Right atrium auricular region (tissue), 2 donors: ENCODE measurements at regions not wholly inside any gene's neighbourhood (a gene's known extent, or its start where the extent isn't known, plus 50 kb on each side); places are given as distances from the start of the nearest gene placed in this dataset.

ENCODE experiments used
- DNase-seq: peaks from one replicate; pipeline ENCODE4 v3.0.0-alpha.2; 2019; ENCODE audit warnings: low spot score
- H3K27ac ChIP-seq, 2 donors: fragments of 200-600 bp; sonication (generic); 1 replicate in 1 of 2; 2 replicates in 1 of 2; pipeline ENCODE4 v1.5.1; 2016 to 2019
- H3K27me3 ChIP-seq, 2 donors: fragments of 200-600 bp; sonication (generic); one replicate each; pipeline versions ENCODE4 v1.5.1 to v1.6.0; 2017 to 2019
- H3K36me3 ChIP-seq: fragments of 200-600 bp; sonication (generic); one replicate; pipeline ENCODE4 v1.5.1; 2016
- H3K4me1 ChIP-seq, 2 donors: fragments of 200-600 bp; sonication (generic); one replicate each; pipeline versions ENCODE4 v1.5.1 to v1.6.0; 2017 to 2019
- H3K4me3 ChIP-seq, 2 donors: fragments of 200-600 bp; sonication (generic); 1 replicate in 1 of 2; 2 replicates in 1 of 2; pipeline ENCODE4 v1.5.1; 2017 to 2019; ENCODE audit warnings: mild to moderate bottlenecking in 1 of 2, moderate library complexity in 1 of 2
- H3K9me3 ChIP-seq, 2 donors: fragments of 200-600 bp; sonication (generic); one replicate each; pipeline ENCODE4 v1.5.1; 2019
- TF ChIP-seq, protein P1 (sequence below), 2 donors: fragments of 200-600 bp; sonication (generic); IDR thresholded peaks; one replicate each; pipeline ENCODE4 v1.5.1; 2019; ENCODE audit warnings: antibody characterized with exemption in 2 of 2

DNA sequence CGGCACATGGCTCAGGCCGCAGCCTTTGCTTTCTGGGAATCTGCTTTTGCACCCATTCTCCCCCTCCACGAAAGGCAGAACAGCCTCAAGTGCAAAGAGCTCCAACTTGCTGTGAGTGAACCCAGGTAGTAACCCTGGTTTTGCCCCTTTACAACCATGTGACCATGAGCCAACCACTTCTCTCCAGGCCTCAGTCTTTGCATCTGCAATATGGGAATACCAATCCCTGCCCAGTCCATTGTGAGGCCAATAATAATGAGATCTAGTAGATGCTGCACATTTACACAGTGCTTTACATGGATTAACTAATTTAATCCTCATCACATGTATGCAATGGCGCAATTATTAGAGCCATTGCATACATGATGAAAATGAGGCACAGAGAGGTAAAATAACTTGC lies 108.9 kb upstream of the MYL2 start:
- Histone ChIP-seq H3K4me1 (peaks cover 0 to 8% of the 10 kb centered on the region in 2 donors), H3K4me3 (no peak overlapping the region)

DNA sequence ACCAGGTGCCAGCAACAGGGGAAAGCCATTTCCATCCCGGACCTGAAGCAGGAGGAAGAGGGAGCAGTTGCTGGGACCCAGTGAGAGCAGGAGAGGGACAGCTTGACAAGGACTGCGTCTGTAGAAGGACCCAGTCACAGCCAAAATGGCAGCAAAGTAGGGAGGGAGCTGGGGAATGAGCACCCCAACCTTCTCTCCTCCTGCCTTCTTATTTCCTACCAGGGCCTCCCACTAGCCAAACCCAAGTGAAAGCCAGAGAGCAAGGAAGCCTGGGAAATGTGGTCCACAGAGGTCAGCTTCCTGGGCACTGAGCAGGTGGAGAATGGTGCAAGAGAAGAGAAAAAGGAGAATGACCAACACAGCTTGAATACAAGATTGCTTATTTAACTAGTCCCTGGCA lies 108.5 kb upstream of the MYL2 start:
- H3K27me3 ChIP-seq: peaks cover 8 to 17% of the 10 kb centered on the region in 2 donors
- DNase-seq: no peak
- no peak overlapping the region for H3K4me3 ChIP-seq
- H3K4me1 ChIP-seq: peaks cover 0 to 7% of the 10 kb centered on the region in 2 donors
- no peaks in the 10 kb centered on the region for H3K36me3 ChIP-seq
- no peaks in the 10 kb centered on the region for H3K9me3 ChIP-seq
- TF ChIP-seq, protein P1, sequence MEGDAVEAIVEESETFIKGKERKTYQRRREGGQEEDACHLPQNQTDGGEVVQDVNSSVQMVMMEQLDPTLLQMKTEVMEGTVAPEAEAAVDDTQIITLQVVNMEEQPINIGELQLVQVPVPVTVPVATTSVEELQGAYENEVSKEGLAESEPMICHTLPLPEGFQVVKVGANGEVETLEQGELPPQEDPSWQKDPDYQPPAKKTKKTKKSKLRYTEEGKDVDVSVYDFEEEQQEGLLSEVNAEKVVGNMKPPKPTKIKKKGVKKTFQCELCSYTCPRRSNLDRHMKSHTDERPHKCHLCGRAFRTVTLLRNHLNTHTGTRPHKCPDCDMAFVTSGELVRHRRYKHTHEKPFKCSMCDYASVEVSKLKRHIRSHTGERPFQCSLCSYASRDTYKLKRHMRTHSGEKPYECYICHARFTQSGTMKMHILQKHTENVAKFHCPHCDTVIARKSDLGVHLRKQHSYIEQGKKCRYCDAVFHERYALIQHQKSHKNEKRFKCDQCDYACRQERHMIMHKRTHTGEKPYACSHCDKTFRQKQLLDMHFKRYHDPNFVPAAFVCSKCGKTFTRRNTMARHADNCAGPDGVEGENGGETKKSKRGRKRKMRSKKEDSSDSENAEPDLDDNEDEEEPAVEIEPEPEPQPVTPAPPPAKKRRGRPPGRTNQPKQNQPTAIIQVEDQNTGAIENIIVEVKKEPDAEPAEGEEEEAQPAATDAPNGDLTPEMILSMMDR (IDR thresholded peaks at IDR 0.05): no peak
- H3K27ac ChIP-seq: no peak overlapping the region

More for the DNA sequence above, 108.9 kb upstream of the MYL2 start:
- H3K27ac ChIP-seq: no peak overlapping the region
- TF ChIP-seq, protein P1 (IDR thresholded peaks at IDR 0.05): no peak
- no peaks in the 10 kb centered on the region for H3K9me3 ChIP-seq
- H3K27me3 ChIP-seq: peaks cover 8 to 17% of the 10 kb centered on the region in 2 donors
- DNase-seq: no peak
- no peaks in the 10 kb centered on the region for H3K36me3 ChIP-seq

DNA sequence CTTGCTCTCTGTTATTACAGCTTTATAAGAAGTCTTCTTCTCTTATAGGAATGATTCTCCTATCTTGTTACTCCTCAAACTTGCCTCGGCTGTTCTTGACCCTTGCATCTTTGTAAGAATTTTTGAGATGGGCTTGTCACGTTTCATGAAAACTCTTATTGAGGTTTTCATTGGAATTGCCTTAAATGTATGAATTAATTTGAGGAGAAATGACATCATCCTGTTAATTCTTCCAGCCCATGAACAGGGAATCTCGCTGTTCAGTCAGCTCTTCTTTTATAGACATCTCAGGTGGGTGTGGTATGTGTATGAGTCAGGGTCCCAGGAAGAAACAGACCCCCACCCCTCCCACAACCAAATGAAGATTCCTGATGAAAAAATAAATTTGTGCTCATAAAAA lies 107.1 kb upstream of the MYL2 start:
- no peaks in the 10 kb centered on the region for H3K9me3 ChIP-seq
- no peak overlapping the region for H3K27ac ChIP-seq
- no peaks in the 10 kb centered on the region for H3K36me3 ChIP-seq
- DNase-seq: no peak
- no peaks in the 10 kb centered on the region for H3K4me1 ChIP-seq
- H3K4me3 ChIP-seq: no peak overlapping the region
- H3K27me3 ChIP-seq: peaks cover 0 to 5% of the 10 kb centered on the region in 2 donors
- TF ChIP-seq, protein P1 (IDR thresholded peaks at IDR 0.05): no peak

DNA sequence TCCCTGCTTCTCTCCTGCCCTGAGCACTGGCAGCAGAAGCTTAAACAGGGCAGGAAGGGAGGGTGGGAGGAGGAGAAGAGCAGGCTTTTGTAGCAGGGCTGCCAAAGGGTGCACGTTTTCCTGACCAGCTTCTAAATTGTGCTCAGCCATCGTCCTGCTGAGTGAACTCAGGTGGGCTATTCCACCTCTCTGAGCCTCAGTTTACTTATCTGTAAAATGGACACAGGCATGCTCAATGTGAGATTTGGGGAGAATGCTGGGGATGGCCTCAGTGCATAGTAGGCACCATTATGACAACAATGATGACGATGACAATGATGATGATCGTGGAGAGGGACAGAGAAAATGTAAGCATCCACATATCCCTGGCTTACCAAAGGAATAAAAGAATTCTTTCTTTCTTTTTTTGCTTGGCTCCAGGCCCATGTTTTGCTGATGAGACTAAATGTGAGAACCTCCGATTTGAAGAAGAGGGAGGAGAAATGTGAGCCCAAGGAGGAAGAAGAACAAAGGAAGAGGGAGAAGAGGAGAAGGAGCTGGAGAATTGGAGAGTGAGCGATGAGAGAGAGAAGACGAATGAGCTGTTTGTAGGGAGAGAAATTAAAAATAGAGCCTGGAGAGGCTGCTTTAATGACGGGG lies 105.5 kb upstream of the MYL2 start:
- no peak overlapping the region for H3K4me3 ChIP-seq
- no peaks in the 10 kb centered on the region for H3K36me3 ChIP-seq
- H3K27me3 ChIP-seq: no peaks in the 10 kb centered on the region
- no peak for DNase-seq
- H3K27ac ChIP-seq: no peak overlapping the region
- H3K9me3 ChIP-seq: no peaks in the 10 kb centered on the region
- H3K4me1 ChIP-seq: no peaks in the 10 kb centered on the region
- TF ChIP-seq, protein P1 (IDR thresholded peaks at IDR 0.05): no peak

DNA sequence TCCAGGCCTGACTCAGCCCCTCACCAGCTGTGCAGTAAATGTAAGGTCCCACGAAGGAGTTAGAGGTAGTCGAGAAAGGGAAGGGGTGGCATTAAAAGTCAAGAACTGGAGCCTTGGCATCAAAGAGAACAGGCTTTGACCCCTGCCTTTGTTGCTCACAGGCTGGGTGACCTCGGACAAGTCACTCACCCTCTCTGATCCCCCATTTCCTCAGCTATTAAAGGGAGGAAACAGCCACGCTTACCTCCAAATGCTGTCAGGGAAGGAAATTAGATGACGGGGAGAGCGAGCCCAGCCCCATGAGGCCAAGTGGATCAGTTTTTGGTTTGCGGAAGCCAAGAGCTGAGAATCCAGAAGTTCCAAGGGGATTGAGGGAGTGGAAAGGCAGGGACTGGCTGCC lies 104.9 kb upstream of the MYL2 start:
- Histone ChIP-seq H3K36me3 (no peaks in the 10 kb centered on the region), H3K4me1 (no peaks in the 10 kb centered on the region), H3K9me3 (no peaks in the 10 kb centered on the region), H3K27me3 (no peaks in the 10 kb centered on the region), H3K27ac (no peak overlapping the region), H3K4me3 (no peak overlapping the region)
- no peak for DNase-seq
- TF ChIP-seq, protein P1 (IDR thresholded peaks at IDR 0.05): no peak
